K562 (cell line): ENCODE measurements at regions not wholly inside any gene's neighbourhood (a gene's known extent, or its start where the extent isn't known, plus 50 kb on each side); places are given as distances from the start of the nearest gene placed in this dataset.

Experiments used
- ATAC-seq: fragments of 200-7000 bp; cut with Tn5 transposase; 3 replicates; pipeline ENCODE4 v1.9.1; 2020; ENCODE audit warnings: moderate library complexity
- BruUV-seq: library from RNA; stranded (reverse); fragments of 400-500 nt; replicated peaks from 2 replicates; lab custom pipeline; 2021; lab: Mats Ljungman, UMichigan
- CTCF ChIA-PET: fragments of 300-600 bp; formaldehyde crosslinking; extraction: SDS; loops from one replicate; lab custom pipeline; 2021; ENCODE audit warnings: low intra/inter-chr PET ratio; lab: Yijun Ruan, JAX
- POLR2A ChIA-PET: fragments of 300-600, 350-650 bp; sonication (Branson Sonifier 250); formaldehyde crosslinking; extraction: SDS; loops from one replicate; lab custom pipeline; 2021; ENCODE audit warnings: antibody characterized with exemption, inconsistent platforms; lab: Yijun Ruan, JAX
- DNase-seq, 4 experiments: peaks; one replicate each; pipeline versions ENCODE4 v3.0.0 to v3.0.0-alpha.2; 2011 to 2018; ENCODE audit warnings: low spot score in 3 of 4, mixed read lengths in 3 of 4; ENCODE audit errors: extremely low read depth in 1 of 4
- FAIRE-seq: peaks from 2 replicates; lab custom pipeline; 2011; peaks lifted over from hg19 to GRCh38; lab: Jason Lieb, UNC
- H2AFZ ChIP-seq: 2 replicates; pipeline ENCODE4 v1.6.0; 2011; ENCODE audit warnings: low read depth, low read length, control low read depth, inconsistent platforms
- H3K27ac ChIP-seq: fragments of 200-600 bp; 3 replicates; pipeline ENCODE4 v1.8.0; 2011; ENCODE audit warnings: low read depth, mild to moderate bottlenecking, control low read depth, inconsistent platforms, low read length, moderate library complexity, mixed read lengths; ENCODE audit errors: extremely low read depth
- H3K27me3 ChIP-seq, 2 experiments: fragments of 300-600 bp in 1 of 2; 2 replicates in 1 of 2; 3 replicates in 1 of 2; pipeline versions ENCODE4 v1.6.0 to v1.8.0; 2011; ENCODE audit warnings: inconsistent platforms in 2 of 2, low read length in 2 of 2, mild to moderate bottlenecking in 1 of 2, mixed read lengths in 1 of 2, moderate library complexity in 1 of 2; ENCODE audit not compliant: control insufficient read depth in 2 of 2, insufficient read depth in 2 of 2
- H3K36me3 ChIP-seq: fragments of 300-600 bp; 3 replicates; pipeline ENCODE4 v1.8.0; 2011; ENCODE audit warnings: mild to moderate bottlenecking, low read length, inconsistent platforms; ENCODE audit not compliant: control insufficient read depth, insufficient read depth
- H3K4me1 ChIP-seq, 2 experiments: fragments of 200-600 bp in 1 of 2; replicated peaks in 1 of 2; 2 replicates in 1 of 2; 3 replicates in 1 of 2; pipeline versions ENCODE4 v1.5.1 to v1.8.0; 2011; ENCODE audit warnings: inconsistent platforms in 2 of 2, low read length in 2 of 2, mild to moderate bottlenecking in 1 of 2, mixed read lengths in 1 of 2, moderate library complexity in 1 of 2; ENCODE audit not compliant: control insufficient read depth in 2 of 2, insufficient read depth in 2 of 2
- H3K4me2 ChIP-seq: 2 replicates; pipeline ENCODE4 v1.6.1; 2011; ENCODE audit warnings: low read length, control low read depth, inconsistent platforms, mixed read lengths; ENCODE audit not compliant: insufficient read depth
- H3K4me3 ChIP-seq: fragments of 200-600 bp; sonication (generic), shearing (Covaris generic); 2 replicates; pipeline ENCODE4 v1.5.1; 2016; ENCODE audit warnings: control low read depth, inconsistent platforms
- H3K79me2 ChIP-seq: fragments of 200-600 bp; 3 replicates; pipeline ENCODE4 v1.8.0; 2011; ENCODE audit warnings: low read length, inconsistent platforms; ENCODE audit not compliant: control insufficient read depth, insufficient read depth
- H3K9ac ChIP-seq, 2 experiments: 2 replicates each; pipeline versions ENCODE4 v1.6.0 to v1.6.1; 2011; ENCODE audit warnings: low read depth in 2 of 2, low read length in 2 of 2, control low read depth in 1 of 2, inconsistent platforms in 1 of 2, mild to moderate bottlenecking in 1 of 2, mixed read lengths in 1 of 2; ENCODE audit not compliant: insufficient read depth in 1 of 2
- H3K9me1 ChIP-seq: one replicate; pipeline ENCODE4 v1.6.0; 2011; ENCODE audit warnings: inconsistent platforms, mild to moderate bottlenecking, low read length, moderate library complexity; ENCODE audit not compliant: control insufficient read depth, insufficient read depth
- H3K9me3 ChIP-seq: replicated peaks from 2 replicates; pipeline ENCODE4 v1.5.1; 2011; ENCODE audit warnings: low read depth, low read length, inconsistent platforms; ENCODE audit not compliant: control insufficient read depth, insufficient read depth
- H4K20me1 ChIP-seq: replicated peaks from 2 replicates; pipeline ENCODE4 v1.6.1; 2011; ENCODE audit warnings: low read length, inconsistent platforms, mixed read lengths; ENCODE audit not compliant: control insufficient read depth, insufficient read depth
- CHD1 ChIP-seq: fragments of 200-600 bp; sonication (generic); IDR thresholded peaks from one replicate; pipeline ENCODE4 v1.6.1; 2012; ENCODE audit warnings: mild to moderate bottlenecking, moderate library complexity, low read length, inconsistent platforms
- FOXA1 ChIP-seq: fragments of 450-650 bp; IDR thresholded peaks from 2 replicates; pipeline ENCODE4 v1.6.1; 2016; ENCODE audit warnings: mild to moderate bottlenecking, borderline replicate concordance
- HLTF ChIP-seq: fragments of 450-650 bp; IDR thresholded peaks from 2 replicates; pipeline ENCODE4 v1.6.1; 2016
- HNRNPLL ChIP-seq: fragments of 200-400 bp; formaldehyde crosslinking; IDR thresholded peaks from 2 replicates; pipeline ENCODE4 v1.6.1; 2017; ENCODE audit warnings: low read length, low read depth, mild to moderate bottlenecking; ENCODE audit not compliant: poor library complexity, severe bottlenecking
- MYBL2 ChIP-seq, 2 experiments: fragments of 450-650 bp in 1 of 2; sonication (generic) in 1 of 2; formaldehyde crosslinking in 1 of 2; IDR thresholded peaks; 2 replicates each; pipeline versions ENCODE4 v1.6.1 to v1.8.1; 2017 to 2022; ENCODE audit warnings: borderline replicate concordance in 1 of 2, inconsistent platforms in 1 of 2, low read depth in 1 of 2, mild to moderate bottlenecking in 1 of 2, missing genetic modification reagents in 1 of 2, moderate library complexity in 1 of 2
- MYNN ChIP-seq, 2 experiments: sonication (generic); formaldehyde crosslinking in 1 of 2; IDR thresholded peaks; 2 replicates each; pipeline versions ENCODE4 v1.5.0 to v1.6.1; 2016 to 2020; ENCODE audit warnings: antibody characterized with exemption in 1 of 2, missing genetic modification reagents in 1 of 2
- TFAP4 ChIP-seq: sonication (generic); formaldehyde crosslinking; IDR thresholded peaks from 2 replicates; pipeline ENCODE4 v1.8.0; 2022; ENCODE audit warnings: missing genetic modification reagents, mild to moderate bottlenecking, moderate library complexity, borderline replicate concordance
- THRAP3 ChIP-seq: fragments of 450-650 bp; IDR thresholded peaks from 2 replicates; pipeline ENCODE4 v1.6.1; 2016; ENCODE audit warnings: mild to moderate bottlenecking, inconsistent platforms, borderline replicate concordance
- ZNF12 ChIP-seq: sonication (generic); formaldehyde crosslinking; IDR thresholded peaks from 2 replicates; pipeline ENCODE4 v1.4.0; 2020; ENCODE audit warnings: mild to moderate bottlenecking, missing genetic modification reagents
- ZNF407 ChIP-seq: fragments of 450-650 bp; IDR thresholded peaks from 2 replicates; pipeline ENCODE4 v1.6.1; 2016; ENCODE audit warnings: low read depth
- WGBS: fragments of 100-300 bp; shearing (Covaris generic); methylation state at CpG from one replicate; pipeline ENCODE4 v1.1.6; 2016; ENCODE audit warnings: low coverage, mixed read lengths; ENCODE audit not compliant: insufficient coverage; ENCODE audit errors: missing lambda C conversion rate; 5-methylcytosine and 5-hydroxymethylcytosine counted together
- in situ Hi-C: fragments of 300-500 bp; cut with MboI; formaldehyde crosslinking; loops from 4 replicates; pipeline ENCODE4 v1.15.0; 2018; ENCODE audit warnings: inconsistent platforms, mixed read lengths
- intact Hi-C: fragments of 100-400 bp; cut with micrococcal nuclease; formaldehyde crosslinking; loops from 2 replicates; pipeline ENCODE4 v1.14.2; 2022
- TF ChIP-seq, protein P1 (sequence below), 2 experiments: fragments of 450-650 bp; IDR thresholded peaks; 2 replicates each; pipeline ENCODE4 v1.6.1; 2016

DNA sequence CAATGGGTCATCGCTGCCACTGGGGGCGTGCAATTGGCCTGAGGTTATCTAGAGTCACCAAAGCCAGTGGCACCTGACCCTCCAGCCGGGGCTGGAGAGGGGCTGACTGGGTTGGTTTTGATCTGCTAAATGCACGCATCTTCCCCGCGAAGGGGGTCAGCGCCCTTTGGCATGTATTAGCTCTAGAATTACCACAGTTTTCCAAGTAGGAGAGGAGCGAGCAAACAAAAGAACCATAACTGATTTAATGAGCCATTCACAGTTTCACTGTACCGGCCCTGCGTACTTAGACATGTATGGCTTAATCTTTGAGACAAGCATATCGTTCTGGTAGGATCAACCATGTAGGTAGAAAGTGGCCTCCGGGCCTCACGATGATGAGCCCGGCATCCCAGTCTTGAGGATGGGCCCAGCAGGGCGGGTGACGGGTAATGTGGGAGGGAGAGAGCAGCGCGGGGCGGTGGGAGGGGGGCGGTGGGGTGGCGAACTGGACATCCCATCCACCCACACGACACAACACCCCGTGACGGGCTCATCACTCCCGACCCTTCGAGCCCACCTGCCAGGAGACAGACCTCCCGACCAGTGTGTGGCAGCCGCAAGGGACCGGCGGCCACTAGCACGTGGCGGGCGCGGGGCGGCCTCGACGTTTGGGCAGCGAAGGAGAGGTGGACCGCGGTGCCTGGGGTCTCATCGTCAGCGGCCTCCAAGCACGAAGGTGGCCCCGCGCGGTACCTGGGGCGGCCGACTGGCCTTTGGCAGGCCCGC is 1957.5 kb upstream of the DEFB115 start:
- in situ Hi-C loops (loop anchor here (25.0 kb wide), 1 partner anchor 1037 kb away; no protein-coding TSS in a partner anchor), intact Hi-C loops (no loop called here)
- no peaks in the 10 kb centered on the region for H3K36me3 ChIP-seq
- H2AFZ ChIP-seq, result no peak overlapping the region
- no TSS peak for BruUV-seq
- no peaks in the 10 kb centered on the region for H3K9me3 ChIP-seq
- H3K27me3 ChIP-seq, result no peaks in the 10 kb centered on the region; a peak in 1 of 5 replicates
- POLR2A ChIA-PET, result no interaction called here
- H3K79me2 ChIP-seq, result no peaks in the 10 kb centered on the region
- no peaks in the 10 kb centered on the region; a peak in 1 of 5 replicates for H3K4me1 ChIP-seq
- DNase-seq, result no peak
- H3K27ac ChIP-seq, result no peak overlapping the region
- FAIRE-seq, result no peak
- no peaks in the 10 kb centered on the region for H3K9me1 ChIP-seq
- ATAC-seq, result no peak
- H3K9ac ChIP-seq, result no peak overlapping the region
- WGBS, result 11% methylated on average over 24 of the region's 49 CpGs
- no peak overlapping the region for H3K4me3 ChIP-seq
- no peak overlapping the region for H3K4me2 ChIP-seq
- no peaks in the 10 kb centered on the region for H4K20me1 ChIP-seq
- CTCF ChIA-PET, result no interaction called here
- TF ChIP-seq CHD1 (no peak), HNRNPLL (no peak), ZNF407 (no peak), MYBL2 (IDR thresholded peaks at IDR 0.05; ENCODE audit: low read depth) (no peak), MYBL2 (CRISPR knock-in tag; IDR thresholded peaks at IDR 0.05; ENCODE audit: borderline replicate concordance) (no peak), THRAP3 (no peak), ZNF12 (no peak), TFAP4 (CRISPR knock-in tag) (no peak), MYNN (IDR thresholded peaks at IDR 0.05) (no peak), MYNN (CRISPR knock-in tag; IDR thresholded peaks at IDR 0.05) (no peak), FOXA1 (no peak), HLTF (no peak)
- TF ChIP-seq, protein P1, sequence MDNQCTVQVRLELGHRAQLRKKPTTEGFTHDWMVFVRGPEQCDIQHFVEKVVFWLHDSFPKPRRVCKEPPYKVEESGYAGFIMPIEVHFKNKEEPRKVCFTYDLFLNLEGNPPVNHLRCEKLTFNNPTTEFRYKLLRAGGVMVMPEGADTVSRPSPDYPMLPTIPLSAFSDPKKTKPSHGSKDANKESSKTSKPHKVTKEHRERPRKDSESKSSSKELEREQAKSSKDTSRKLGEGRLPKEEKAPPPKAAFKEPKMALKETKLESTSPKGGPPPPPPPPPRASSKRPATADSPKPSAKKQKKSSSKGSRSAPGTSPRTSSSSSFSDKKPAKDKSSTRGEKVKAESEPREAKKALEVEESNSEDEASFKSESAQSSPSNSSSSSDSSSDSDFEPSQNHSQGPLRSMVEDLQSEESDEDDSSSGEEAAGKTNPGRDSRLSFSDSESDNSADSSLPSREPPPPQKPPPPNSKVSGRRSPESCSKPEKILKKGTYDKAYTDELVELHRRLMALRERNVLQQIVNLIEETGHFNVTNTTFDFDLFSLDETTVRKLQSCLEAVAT (IDR thresholded peaks at IDR 0.05), result no peak
